ENCODE measurements at regions not wholly inside any gene's neighbourhood (a gene's known extent, or its start where the extent isn't known, plus 50 kb on each side); places are given as distances from the start of the nearest gene placed in this dataset.

DNA sequence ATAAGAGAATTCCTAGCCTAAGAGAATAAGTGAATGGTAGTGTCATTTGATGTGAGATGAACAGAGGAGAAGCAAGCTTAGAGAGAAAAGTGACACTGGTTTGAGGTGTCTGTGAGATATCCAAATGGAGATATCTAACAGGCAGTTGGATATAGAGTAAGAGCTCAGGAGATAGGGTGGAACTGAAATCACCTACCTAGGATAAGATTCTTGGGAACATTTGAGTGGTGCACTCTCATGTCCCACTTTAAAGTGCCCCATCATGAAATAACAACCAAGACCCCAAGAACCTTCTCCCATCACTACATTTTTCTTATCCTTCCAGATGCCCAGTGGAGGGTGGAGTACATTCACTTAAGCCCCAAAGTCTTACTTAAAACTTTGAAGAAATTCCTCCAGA lies 109.0 kb upstream of the MAFB start:
- no peaks in the 10 kb centered on the region for H3K4me1 ChIP-seq (ENCODE audit: control insufficient read depth in 5 of 5, insufficient read depth in 5 of 5, low read length in 5 of 5)
- H3K4me3 ChIP-seq, result no peak overlapping the region
- DNase-seq (no peak), ATAC-seq (ENCODE audit: insufficient read depth, low FRiP score) (no peak)
- no peaks in the 10 kb centered on the region for H3K9me3 ChIP-seq (ENCODE audit: control insufficient read depth in 4 of 4, insufficient read depth in 3 of 4, low read length in 3 of 4)
- H3K9ac ChIP-seq (ENCODE audit: insufficient read depth in 1 of 2, low read length in 2 of 2), result no peak overlapping the region
- TF ChIP-seq, protein P1, sequence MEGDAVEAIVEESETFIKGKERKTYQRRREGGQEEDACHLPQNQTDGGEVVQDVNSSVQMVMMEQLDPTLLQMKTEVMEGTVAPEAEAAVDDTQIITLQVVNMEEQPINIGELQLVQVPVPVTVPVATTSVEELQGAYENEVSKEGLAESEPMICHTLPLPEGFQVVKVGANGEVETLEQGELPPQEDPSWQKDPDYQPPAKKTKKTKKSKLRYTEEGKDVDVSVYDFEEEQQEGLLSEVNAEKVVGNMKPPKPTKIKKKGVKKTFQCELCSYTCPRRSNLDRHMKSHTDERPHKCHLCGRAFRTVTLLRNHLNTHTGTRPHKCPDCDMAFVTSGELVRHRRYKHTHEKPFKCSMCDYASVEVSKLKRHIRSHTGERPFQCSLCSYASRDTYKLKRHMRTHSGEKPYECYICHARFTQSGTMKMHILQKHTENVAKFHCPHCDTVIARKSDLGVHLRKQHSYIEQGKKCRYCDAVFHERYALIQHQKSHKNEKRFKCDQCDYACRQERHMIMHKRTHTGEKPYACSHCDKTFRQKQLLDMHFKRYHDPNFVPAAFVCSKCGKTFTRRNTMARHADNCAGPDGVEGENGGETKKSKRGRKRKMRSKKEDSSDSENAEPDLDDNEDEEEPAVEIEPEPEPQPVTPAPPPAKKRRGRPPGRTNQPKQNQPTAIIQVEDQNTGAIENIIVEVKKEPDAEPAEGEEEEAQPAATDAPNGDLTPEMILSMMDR (IDR thresholded peaks at IDR 0.05; ENCODE audit: control extremely low read depth, extremely low read depth), result no peak
- no peaks in the 10 kb centered on the region for H3K36me3 ChIP-seq (ENCODE audit: control insufficient read depth in 4 of 4, insufficient read depth in 4 of 4, low read length in 4 of 4)
- H3K27ac ChIP-seq (ENCODE audit: low read depth in 1 of 2, low read length in 1 of 2), result no peak overlapping the region
- no peaks in the 10 kb centered on the region for H3K27me3 ChIP-seq (ENCODE audit: control insufficient read depth in 3 of 3, insufficient read depth in 3 of 3, low read length in 2 of 3)

DNA sequence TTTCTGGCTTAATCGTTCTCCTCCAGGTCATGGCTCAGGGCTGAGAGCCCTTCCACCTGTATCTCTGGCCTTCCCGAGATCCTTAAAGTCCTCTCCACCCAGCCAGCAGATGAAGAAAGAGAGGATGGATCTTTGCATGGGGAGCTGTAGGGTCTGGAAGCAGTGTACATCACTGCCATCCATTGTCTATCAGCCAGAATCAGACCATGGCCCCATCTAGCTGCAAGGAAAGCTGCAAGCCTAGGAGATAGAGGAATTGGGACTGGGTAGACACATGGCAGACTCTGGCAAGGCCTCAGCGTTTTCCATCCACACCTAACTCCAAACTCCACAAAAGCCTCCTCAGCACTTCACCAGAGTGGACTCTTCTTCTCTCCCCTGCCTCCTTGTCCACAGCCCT lies 113.8 kb upstream of the MAFB start:
- 80 to 86% methylated on average over 3 of the region's 3 CpGs for WGBS, 2 donors
- DNase-seq, result no peak

DNA sequence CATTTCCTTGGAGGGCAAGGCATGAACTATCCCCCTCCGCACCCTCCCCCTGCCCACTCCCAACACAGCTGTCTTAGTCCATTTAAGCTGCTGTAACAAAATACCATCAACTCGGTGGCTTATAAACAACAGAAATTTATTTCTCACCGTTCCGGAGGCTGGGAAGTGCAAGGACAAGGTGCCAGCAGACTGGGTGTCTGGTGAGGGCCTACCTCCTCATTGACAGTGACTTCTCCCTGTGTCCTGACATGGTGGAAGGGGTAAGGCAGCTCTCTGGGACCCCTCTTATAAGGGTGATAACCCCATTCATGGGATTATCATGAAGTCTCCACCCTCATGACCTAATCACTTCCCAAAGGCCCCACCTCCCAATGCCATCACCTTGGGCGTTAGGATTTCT lies 114.3 kb upstream of the MAFB start:
- no peak for ATAC-seq (ENCODE audit: insufficient read depth, low FRiP score)
- Histone ChIP-seq H3K4me3 (no peak overlapping the region), H3K9me3 (ENCODE audit: control insufficient read depth in 4 of 4, insufficient read depth in 3 of 4, low read length in 3 of 4) (no peaks in the 10 kb centered on the region), H3K4me1 (ENCODE audit: control insufficient read depth in 5 of 5, insufficient read depth in 5 of 5, low read length in 5 of 5) (no peaks in the 10 kb centered on the region), H3K36me3 (ENCODE audit: control insufficient read depth in 4 of 4, insufficient read depth in 4 of 4, low read length in 4 of 4) (no peaks in the 10 kb centered on the region), H3K9ac (ENCODE audit: insufficient read depth in 1 of 2, low read length in 2 of 2) (no peak overlapping the region), H3K27me3 (ENCODE audit: control insufficient read depth in 3 of 3, insufficient read depth in 3 of 3, low read length in 2 of 3) (peaks cover 0 to 4% (median 3%) of the 10 kb centered on the region in 3 donors), H3K27ac (ENCODE audit: low read depth in 1 of 2, low read length in 1 of 2) (no peak overlapping the region)
- no peak for DNase-seq
- 80 to 89% methylated on average over 5 of the region's 5 CpGs for WGBS, 2 donors
- TF ChIP-seq, protein P1 (IDR thresholded peaks at IDR 0.05; ENCODE audit: control extremely low read depth, extremely low read depth), result no peak

More for the DNA sequence above, 113.8 kb upstream of the MAFB start:
- TF ChIP-seq, protein P1 (IDR thresholded peaks at IDR 0.05; ENCODE audit: control extremely low read depth, extremely low read depth), result no peak
- H3K36me3 ChIP-seq (ENCODE audit: control insufficient read depth in 4 of 4, insufficient read depth in 4 of 4, low read length in 4 of 4), result no peaks in the 10 kb centered on the region
- no peak overlapping the region for H3K27ac ChIP-seq (ENCODE audit: low read depth in 1 of 2, low read length in 1 of 2)
- H3K27me3 ChIP-seq (ENCODE audit: control insufficient read depth in 3 of 3, insufficient read depth in 3 of 3, low read length in 2 of 3), result peaks cover 0 to under 1% (median under 1%) of the 10 kb centered on the region in 3 donors
- H3K4me3 ChIP-seq, result no peak overlapping the region
- ATAC-seq (ENCODE audit: insufficient read depth, low FRiP score), result no peak
- no peak overlapping the region for H3K9ac ChIP-seq (ENCODE audit: insufficient read depth in 1 of 2, low read length in 2 of 2)
- no peaks in the 10 kb centered on the region for H3K9me3 ChIP-seq (ENCODE audit: control insufficient read depth in 4 of 4, insufficient read depth in 3 of 4, low read length in 3 of 4)
- no peaks in the 10 kb centered on the region for H3K4me1 ChIP-seq (ENCODE audit: control insufficient read depth in 5 of 5, insufficient read depth in 5 of 5, low read length in 5 of 5)

DNA sequence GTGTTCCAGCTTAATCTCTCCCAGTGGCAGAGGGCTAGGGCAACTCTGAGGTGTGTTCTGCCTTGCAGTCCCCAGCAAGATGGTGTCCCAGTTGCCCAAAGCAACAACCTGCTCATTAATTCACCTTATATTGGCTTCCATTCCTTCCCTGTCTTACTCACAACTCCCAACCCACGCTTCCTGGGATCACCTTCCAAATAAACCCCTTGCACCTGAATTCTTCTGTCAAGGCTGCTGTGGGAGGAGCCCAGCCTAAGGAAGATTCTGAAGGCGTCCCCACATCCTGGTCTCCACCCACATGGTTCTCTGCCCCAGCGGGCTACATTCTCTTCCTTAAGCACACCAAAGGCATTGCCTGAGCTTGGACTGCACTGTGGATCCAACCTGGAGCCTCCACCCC lies 116.6 kb upstream of the MAFB start:
- peaks cover 0 to 10% (median 3%) of the 10 kb centered on the region in 3 donors for H3K27me3 ChIP-seq (ENCODE audit: control insufficient read depth in 3 of 3, insufficient read depth in 3 of 3, low read length in 2 of 3)
- TF ChIP-seq, protein P1 (IDR thresholded peaks at IDR 0.05; ENCODE audit: control extremely low read depth, extremely low read depth), result no peak
- no peaks in the 10 kb centered on the region for H3K9me3 ChIP-seq (ENCODE audit: control insufficient read depth in 4 of 4, insufficient read depth in 3 of 4, low read length in 3 of 4)
- no peak overlapping the region for H3K9ac ChIP-seq (ENCODE audit: insufficient read depth in 1 of 2, low read length in 2 of 2)
- DNase-seq (no peak), ATAC-seq (ENCODE audit: insufficient read depth, low FRiP score) (no peak)
- 79 to 81% methylated on average over 3 of the region's 3 CpGs for WGBS, 2 donors
- H3K27ac ChIP-seq (ENCODE audit: low read depth in 1 of 2, low read length in 1 of 2), result no peak overlapping the region
- no peaks in the 10 kb centered on the region for H3K36me3 ChIP-seq (ENCODE audit: control insufficient read depth in 4 of 4, insufficient read depth in 4 of 4, low read length in 4 of 4)
- H3K4me3 ChIP-seq, result no peak overlapping the region
- H3K4me1 ChIP-seq (ENCODE audit: control insufficient read depth in 5 of 5, insufficient read depth in 5 of 5, low read length in 5 of 5), result no peaks in the 10 kb centered on the region
